ENCODE measurements at regions not wholly inside any gene's neighbourhood (a gene's known extent, or its start where the extent isn't known, plus 50 kb on each side); places are given as distances from the start of the nearest gene placed in this dataset.

DNA sequence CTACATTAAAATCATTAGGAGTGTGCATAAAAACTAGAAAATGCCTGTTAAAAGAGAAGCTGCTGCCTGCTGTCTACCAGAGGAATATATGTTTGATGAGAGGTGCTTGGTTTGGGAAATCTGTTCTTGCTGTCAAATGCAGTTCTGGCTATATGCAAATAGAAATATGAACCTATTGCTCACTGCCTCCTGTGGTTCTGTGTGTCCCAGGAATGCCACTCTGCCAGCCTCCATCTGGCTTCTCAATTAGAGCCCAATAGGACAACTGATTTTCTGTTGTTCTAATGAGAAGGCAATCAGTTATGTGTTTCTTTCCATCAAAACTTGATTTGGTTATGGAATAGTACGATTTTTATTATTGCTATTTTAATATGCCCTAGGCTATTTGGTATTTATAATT, 759.7 kb downstream of the HDGFL1 start:
- no peak for DNase-seq (ENCODE audit: low read depth in 2 of 3, low spot score in 2 of 3)

DNA sequence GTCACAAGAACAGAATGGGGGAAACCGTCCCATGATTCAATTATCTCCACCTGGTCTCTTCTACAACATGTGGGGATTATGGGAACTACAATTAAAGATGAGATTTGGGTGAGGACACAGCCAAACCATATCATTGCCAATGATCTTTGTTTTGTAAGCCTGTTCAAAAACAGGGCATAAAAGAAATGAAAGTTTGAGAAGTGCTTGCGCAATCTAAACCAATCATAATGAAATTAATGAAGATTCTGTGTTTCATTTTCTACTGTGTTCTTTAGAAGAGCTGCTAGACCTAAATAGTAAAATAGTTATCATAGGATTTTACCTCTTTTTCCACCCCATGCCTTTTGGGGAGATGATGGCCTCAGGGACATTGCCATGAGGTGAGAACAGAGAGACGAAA, 761.3 kb downstream of the HDGFL1 start:
- no peak for DNase-seq (ENCODE audit: low read depth in 2 of 3, low spot score in 2 of 3)

DNA sequence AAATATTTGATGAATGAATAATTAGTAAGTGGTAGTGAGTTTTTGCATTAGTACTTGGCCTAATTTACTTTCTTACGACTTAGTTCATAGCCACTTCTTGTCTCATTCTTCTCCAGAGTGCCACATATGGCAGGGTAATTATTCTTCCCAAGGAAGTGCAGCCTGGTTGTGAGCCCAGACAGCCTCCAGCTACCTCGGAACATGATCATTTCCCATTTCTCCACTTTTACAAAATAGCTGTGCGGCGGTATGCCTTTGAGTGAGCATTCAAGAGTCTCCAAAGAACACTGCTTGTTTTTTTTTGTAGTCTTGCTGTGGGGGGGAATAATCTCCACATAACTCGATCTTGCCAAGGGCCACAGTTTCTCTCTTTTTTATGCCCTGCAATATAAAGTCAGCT, 765.0 kb downstream of the HDGFL1 start:
- no peak for DNase-seq (ENCODE audit: low read depth in 2 of 3, low spot score in 2 of 3)

DNA sequence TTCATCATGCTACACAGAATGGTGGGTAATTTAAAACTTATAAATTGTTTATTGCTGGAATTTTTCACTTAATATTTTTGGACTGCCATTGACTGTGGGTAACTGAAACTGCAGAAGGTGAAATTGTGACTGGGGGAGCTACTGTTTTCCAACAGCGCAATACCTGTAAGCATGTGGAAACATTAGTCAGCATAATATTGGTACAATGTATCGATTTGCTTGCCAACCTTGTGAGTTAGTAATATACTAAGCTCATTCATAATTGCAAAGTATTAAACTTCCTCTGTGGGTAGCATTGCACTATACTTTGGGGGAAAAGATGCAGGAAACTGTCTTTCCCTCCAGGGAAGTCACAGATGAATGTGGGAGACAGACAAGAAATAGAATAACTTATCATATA, 766.5 kb downstream of the HDGFL1 start:
- no peak for DNase-seq (ENCODE audit: low read depth in 2 of 3, low spot score in 2 of 3)

DNA sequence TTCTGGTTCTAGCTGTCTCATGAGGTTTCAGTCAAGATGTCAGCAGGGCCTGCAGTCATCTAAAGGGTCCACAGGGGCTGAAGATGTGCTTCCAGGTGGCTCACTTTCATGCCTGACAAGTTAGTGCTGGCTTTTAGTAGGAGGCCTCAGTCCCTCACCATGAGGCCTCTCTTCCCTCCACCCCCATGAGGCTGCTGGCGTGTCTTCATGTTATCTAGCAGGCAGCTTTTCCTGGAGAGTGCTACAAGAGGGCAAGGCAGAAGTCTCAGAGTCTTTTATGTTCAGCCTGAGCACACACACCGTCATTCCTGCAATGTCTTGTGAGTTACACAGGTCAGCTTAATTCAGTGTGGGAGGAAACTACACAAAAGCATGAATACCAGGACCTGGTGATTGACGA, 769.9 kb downstream of the HDGFL1 start:
- DNase-seq (ENCODE audit: low read depth in 2 of 3, low spot score in 2 of 3) = no peak

DNA sequence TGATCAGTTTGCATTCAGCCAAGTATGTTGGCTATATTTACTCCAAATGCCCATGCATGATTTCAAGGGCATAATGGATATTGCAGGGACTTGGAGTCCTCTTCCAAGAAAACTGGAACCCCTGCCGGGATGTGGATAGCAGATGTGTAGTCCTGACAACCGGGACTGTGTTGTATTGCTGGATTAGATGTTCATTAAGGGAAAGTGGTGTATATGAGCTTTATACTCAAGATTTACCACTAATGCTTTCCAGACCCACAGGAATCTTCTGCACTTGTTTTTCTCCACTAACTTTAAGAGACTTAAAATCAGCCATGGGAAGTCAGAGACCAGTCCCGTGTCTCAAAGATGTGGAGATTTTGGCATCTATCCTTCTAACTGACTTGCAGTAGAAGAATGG, 770.9 kb downstream of the HDGFL1 start:
- no peak for DNase-seq (ENCODE audit: low read depth in 2 of 3, low spot score in 2 of 3)

DNA sequence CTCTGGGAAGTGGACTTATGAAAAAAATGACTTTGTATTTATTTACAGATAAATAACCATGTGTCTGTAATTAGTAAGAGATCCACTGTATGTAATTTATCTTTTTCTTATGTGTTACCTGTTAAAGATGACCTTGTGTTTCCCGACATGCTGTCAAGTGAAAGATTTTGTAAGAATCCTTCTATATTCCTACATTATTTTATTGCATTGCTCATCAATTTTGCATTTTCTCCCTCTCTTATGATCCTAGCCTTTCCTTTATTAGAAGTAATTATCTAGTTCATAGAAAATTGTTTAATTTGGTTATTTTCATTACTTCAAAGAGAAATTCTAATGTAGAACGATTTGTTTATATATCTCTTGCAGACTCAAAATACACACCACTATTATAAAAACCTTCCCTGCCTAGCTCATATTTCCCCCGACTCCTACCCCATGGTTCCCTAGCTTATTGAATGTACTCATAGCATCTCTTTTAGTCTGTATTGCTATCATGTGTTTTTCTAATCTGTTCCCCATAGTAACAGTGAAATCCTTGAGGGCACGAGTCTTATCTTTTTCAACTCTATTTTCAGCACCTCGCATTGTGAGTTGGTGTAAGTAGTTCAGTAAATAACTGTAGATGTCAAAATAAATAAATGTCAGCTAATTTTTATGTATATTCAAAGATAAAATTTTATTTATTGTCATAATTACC, 774.4 kb downstream of the HDGFL1 start:
- no peak for DNase-seq (ENCODE audit: low read depth in 2 of 3, low spot score in 2 of 3)

DNA sequence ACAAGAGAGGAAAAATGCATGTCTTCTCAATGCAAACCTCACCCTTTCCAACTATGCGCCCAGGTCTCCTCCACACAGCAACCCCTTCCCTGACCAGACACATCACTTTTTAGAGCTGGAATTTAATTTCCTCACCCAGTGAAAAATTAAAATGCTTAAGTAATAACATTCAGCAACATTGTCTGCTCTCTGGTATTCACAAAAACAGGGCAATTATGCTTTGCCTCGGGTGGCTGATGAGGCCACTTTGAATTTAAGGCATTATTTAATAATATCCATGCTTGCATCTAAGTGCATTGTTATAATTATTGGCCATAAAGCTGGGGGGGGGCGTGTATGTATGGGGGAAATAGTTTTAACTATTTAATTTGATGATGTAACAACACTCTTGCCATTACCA, 777.8 kb upstream of the NRSN1 start:
- no peak for DNase-seq (ENCODE audit: low read depth in 2 of 3, low spot score in 2 of 3)

DNA sequence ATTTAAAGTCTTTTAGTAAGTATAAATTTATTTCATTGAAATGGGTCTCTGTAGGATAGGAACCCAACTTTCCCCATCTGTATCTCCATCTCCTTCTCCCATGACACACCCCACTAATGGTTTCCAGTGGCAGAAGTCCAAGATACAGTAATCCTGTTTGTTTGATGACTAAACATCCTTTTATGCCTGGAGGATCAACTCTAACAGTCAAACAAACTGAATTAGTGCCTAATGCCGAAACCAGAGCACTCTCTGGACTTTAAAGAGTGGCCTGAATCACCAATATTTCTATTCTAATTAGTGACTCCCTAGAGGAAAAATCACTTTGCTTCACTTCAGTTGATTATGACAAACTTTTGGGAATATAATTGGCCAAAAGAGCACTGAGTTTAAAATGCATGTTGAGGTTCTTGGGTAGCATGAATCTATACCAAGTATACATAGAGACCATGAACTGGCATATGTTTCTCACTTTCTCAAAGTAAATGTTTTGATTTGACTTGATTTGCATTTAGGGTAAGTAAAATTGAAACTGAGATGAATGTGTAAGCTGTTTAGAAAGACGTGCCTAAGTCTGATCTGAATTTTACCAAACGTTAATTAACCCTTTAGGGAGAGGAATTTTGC, 776.4 kb upstream of the NRSN1 start:
- DNase-seq (ENCODE audit: low read depth in 2 of 3, low spot score in 2 of 3) = no peak

DNA sequence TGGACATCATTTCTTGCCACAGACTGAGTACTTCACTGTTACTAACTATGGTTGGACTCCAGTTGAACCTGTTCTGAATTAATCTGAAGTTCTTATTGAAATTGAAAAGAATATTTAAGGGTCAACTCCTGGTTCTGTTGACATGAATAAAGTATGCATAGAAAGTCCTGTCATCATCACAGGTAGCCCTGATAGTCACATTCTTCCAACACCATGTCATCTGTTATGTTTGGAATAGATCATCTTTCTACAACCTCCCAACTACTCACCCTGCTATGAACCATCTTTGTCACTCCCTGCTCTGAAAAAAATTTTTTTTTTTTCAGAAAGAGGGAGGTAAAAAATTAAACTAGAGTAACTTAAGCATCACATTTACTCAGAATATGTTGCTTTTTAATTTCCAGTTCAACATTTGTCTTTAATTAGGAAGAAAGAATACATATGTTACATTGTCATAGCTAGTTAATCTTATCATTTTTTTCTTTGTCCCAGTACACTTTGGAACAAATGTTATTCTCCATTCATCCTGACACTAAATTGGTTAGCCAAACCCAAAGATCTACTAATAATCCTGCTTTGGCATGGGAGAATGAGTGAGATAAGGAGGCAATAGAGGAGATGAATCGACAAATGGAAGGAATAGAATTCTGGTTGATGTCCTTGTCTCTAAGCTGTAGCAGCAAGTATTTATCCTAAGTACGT, 775.1 kb upstream of the NRSN1 start:
- DNase-seq (ENCODE audit: low read depth in 2 of 3, low spot score in 2 of 3) = no peak

DNA sequence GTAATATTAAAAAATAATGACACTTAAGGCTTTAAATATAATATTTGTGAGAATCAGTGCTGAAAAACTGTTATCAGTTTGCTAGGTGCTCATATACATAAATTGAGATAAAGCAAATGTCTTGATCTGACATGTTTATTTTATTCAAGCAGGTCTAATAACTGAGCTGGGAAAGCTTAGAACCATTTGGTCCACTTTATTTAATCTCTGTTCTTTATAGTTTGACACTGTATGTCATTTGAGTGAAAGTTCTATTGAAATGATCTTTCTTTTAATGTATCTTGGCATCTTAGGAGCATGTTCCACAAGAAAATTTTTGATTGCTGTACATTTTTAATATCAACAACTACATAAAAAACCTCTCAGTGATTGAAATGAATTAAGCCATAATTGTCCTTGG, 772.0 kb upstream of the NRSN1 start:
- DNase-seq (ENCODE audit: low read depth in 2 of 3, low spot score in 2 of 3) = no peak

DNA sequence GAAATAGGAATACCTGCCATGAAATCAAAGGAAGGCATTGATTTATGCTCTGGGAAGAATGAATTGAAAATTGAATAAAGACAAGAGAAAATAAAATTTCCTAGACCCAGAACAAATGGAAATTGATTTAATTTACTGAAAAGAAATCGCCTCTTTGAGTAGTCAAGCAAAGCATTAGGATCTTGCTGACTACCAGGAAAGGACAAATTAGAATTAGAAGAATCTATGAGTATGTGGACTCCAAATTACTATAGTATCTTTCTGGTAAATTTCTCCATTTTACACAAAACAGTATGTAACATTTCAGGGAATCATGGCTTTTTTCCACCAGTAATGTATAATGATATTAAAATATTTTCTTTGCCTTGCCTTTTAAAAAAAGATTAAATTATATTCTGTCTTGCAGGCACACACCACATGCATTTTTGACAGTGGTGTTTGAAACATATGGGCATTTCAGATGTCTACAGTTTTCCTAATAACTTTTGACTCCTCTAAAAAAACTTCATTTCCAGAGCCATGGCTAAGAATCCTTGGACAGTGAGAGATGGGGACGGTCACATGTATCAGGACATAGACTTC, 768.7 kb upstream of the NRSN1 start:
- no peak for DNase-seq (ENCODE audit: low read depth in 2 of 3, low spot score in 2 of 3)

DNA sequence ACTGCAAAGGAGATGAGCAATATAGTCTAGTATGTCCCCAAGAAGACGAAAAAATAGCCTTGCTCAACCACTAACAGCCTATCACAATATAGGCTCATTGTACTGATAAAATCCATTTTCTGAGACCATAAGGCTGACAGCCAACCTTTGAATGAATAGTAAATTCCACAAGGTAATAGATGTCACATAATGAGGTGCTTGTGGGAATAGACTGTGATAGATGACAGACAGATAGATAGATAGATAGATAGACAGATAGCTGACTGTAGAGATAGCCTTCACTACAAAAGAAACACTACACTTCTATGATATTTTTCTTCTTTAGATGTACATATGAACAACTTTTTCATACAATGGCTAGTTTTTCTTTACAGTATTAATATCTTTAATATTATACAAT, 760.3 kb upstream of the NRSN1 start:
- DNase-seq (ENCODE audit: low read depth in 2 of 3, low spot score in 2 of 3) = no peak

DNA sequence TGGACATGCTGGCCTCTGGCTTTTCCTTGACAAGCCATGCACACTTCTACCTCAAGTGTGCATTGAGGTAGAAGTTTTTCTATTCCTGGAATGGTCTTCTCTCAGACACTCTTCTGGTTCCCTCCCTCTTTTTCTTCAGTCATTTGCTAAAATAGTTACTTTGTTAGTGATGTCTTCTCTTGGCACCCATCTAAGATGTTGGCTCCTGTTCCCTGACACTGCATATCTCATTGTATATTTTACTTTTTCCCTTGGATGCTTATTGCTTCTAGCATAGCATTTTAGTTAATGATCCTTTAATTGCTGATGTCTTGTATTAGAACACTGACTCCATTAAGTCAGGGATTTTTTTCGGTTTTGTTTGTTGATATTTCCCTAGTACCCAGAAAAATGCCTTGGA, 758.7 kb upstream of the NRSN1 start:
- DNase-seq (ENCODE audit: low read depth in 2 of 3, low spot score in 2 of 3) = no peak

DNA sequence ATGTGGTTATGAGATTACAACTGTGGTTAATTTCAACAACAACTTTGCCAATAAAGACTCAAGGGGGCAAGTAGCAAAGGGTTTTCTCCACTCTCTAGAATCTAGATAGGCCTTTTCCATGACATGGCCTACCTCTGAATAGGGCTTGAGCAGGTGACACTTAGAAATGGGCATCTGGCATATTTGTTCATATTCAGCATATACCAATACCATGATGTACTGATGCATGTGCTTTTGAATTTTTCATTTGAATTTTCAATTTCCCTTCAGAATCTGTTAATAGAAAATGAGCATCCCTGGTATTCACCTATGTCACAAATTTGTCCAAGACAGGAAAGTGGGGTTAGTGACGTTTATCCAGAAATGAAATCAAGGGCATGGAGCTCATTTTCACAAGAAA, 757.5 kb upstream of the NRSN1 start:
- DNase-seq (ENCODE audit: low read depth in 2 of 3, low spot score in 2 of 3) = no peak

DNA sequence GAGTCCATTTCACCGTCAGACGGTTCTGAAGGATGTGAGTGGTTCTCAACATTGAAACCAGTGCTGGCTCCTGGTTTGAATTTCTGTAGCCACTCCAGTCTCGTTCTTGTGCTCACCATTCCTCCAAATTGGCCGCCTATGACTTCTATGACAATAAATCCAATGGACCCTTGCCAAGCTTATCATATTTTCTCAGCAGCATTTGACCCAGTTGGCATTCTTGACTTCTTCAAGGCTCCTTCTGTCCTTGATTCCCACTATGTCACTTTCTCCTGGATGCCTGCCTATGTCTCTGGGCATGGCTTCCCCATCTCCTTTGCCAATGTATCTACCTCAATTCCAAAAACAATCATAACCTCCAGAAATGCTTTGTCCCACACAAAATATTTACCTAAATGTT, 756.0 kb upstream of the NRSN1 start:
- DNase-seq (ENCODE audit: low read depth in 2 of 3, low spot score in 2 of 3) = no peak

DNA sequence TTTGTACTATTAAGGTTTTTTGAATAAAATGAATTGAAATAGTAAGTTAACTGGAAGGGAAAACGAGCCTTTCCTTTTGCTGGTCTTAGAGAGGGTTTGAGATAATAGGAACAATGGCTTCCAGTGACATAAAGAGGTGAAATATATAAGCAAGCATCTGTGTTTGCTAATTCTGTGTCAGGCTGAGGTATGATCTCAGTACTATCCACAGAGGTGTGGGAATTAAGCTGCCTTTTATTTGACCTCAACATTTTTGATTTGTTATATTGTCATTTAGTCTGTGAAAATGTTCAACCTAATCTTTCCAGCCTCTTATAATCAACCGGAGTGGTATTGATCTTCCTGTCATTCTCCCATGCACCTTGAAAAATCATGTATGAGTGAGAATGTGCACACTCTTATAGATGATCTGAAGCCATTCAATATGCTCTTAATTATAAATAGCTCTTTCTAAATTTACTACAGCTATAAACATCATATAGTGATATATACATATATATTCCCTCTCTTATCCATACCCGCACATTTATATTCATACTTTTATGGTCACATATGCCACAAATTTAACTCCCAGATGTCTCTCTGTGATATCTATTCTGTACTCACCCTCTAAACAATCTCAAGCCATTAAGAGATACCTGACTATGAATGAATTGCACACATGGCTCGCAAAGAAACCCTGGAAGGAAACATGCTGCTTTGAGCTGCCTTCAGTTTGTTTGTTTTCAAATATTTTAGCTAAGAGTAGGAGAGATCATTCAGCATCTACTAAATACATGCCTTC, 754.7 kb upstream of the NRSN1 start:
- DNase-seq (ENCODE audit: low read depth in 2 of 3, low spot score in 2 of 3) = no peak

DNA sequence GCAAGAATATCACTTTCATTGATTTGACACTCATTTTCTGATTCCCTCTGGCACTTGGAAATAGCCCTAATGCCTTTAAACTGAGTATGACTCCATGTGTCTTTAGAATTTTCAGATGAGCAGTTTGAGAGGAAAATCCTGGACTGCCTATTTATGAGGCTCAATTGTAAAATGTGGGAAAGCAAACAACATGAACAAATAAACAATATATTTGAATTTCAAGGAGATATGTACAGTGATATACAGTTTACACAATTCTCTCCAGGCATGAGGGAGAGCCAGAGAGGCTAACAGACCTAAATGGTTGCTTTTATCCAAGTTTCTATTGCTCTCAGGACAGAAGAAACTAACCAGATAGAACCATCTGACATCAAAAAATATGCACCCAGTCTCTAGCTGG, 748.2 kb upstream of the NRSN1 start:
- no peak for DNase-seq (ENCODE audit: low read depth in 2 of 3, low spot score in 2 of 3)

DNA sequence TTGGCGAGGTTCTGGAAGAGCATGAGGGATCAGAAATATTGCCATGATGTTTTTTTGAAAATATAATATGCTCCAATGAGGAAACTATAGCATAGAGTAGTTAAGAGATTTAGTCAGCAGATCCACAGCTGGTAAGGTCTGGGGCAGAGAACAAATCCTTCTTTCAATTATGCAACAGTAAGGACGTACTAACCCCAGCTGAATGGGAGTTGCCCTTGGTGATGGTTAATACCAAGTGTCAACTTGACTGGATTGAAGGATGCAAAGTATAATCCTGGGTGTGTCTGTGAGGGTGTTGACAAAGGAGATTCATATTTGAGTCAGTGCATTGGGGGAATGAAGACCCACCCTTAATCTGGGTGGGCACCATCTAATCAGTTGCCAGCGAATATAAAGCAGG, 745.5 kb upstream of the NRSN1 start:
- DNase-seq (ENCODE audit: low read depth in 2 of 3, low spot score in 2 of 3) = no peak

DNA sequence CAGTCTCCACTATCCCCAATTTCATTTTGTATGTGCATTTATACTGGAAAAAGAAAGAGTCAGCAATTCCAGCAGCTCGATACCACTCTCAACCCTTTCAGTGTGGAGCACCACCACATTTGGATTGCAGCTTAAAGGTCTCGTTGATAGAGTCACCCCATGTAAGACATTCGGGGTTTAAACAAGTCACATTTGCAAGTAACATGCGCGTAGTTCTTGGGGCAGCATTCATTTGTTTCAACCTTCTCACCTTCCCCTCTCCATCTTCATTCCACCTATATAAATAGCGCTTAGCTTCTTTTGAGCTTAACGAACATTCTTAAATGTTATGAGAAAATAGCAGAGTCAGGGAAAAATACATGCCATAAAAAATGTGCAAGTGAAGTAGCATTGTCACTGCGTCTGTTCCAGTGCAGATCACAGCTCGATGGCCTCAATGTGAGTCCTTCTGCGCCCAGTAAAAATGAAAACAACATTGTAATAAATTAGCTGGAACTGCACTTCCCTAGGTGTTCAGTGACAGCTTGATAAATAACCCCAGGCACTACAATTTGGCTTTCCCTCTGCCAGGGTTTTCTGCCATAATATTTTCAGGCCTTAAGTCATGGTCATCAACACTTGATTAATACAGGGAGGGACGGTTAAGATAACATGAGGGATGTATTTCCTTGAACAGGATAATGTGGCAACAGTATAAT, 737.8 kb upstream of the NRSN1 start:
- no peak for DNase-seq (ENCODE audit: low read depth in 2 of 3, low spot score in 2 of 3)

DNA sequence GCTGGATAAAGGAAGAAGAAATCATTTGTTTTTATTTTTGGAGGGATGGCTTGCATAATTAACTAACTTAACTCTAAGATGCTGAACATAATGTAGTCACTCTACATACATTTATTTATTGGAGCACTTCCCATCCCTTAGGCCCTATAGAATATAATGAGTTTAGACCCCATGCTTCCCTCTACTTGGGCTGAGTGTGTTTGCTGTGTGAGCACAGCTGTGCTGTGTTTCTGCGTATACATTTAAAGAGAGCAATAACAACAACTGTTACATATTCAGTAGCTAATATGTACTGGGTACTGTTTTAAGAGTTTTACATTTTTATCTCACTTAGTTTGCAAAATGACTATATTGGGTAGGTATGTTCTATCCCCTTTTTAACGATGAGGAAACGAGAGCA, 736.6 kb upstream of the NRSN1 start:
- DNase-seq (ENCODE audit: low read depth in 2 of 3, low spot score in 2 of 3) = no peak

Data from hematopoietic multipotent progenitor cell (in vitro differentiated cells).